H9 (cell line): ENCODE measurements at regions not wholly inside any gene's neighbourhood (a gene's known extent, or its start where the extent isn't known, plus 50 kb on each side); places are given as distances from the start of the nearest gene placed in this dataset.

Experiments used
- DNase-seq: peaks from one replicate; pipeline ENCODE4 v3.0.0-alpha.2; 2017
- H2AFZ ChIP-seq: one replicate; pipeline ENCODE4 v1.6.1; 2013; ENCODE audit warnings: mild to moderate bottlenecking, low read length, control low read depth, moderate library complexity
- H2AK5ac ChIP-seq: 2 replicates; pipeline ENCODE4 v1.6.1; 2013; ENCODE audit warnings: low read length, control low read depth, mixed read lengths; ENCODE audit not compliant: insufficient read length
- H2BK120ac ChIP-seq: one replicate; pipeline ENCODE4 v1.6.1; 2013; ENCODE audit warnings: low read depth, mild to moderate bottlenecking, low read length, control low read depth, inconsistent platforms; ENCODE audit not compliant: poor library complexity, severe bottlenecking
- H2BK12ac ChIP-seq: 2 replicates; pipeline ENCODE4 v1.6.1; 2013; ENCODE audit warnings: low read length, control low read depth, mixed read lengths, low read depth; ENCODE audit not compliant: insufficient read length
- H2BK15ac ChIP-seq: 2 replicates; pipeline ENCODE4 v1.6.1; 2013; ENCODE audit warnings: low read depth, low read length, control low read depth
- H2BK20ac ChIP-seq: one replicate; pipeline ENCODE4 v1.6.1; 2013; ENCODE audit warnings: low read depth, mild to moderate bottlenecking, low read length, control low read depth, inconsistent platforms; ENCODE audit not compliant: poor library complexity, severe bottlenecking
- H2BK5ac ChIP-seq: 2 replicates; pipeline ENCODE4 v1.6.1; 2013; ENCODE audit warnings: low read length, control low read depth, mixed read lengths; ENCODE audit not compliant: insufficient read length
- H3K14ac ChIP-seq: 2 replicates; pipeline ENCODE4 v1.6.1; 2013; ENCODE audit warnings: low read length, control low read depth; ENCODE audit not compliant: insufficient read depth
- H3K18ac ChIP-seq: 2 replicates; pipeline ENCODE4 v1.6.1; 2013; ENCODE audit warnings: low read depth, mild to moderate bottlenecking, mixed read lengths, low read length, control low read depth; ENCODE audit not compliant: insufficient read length
- H3K23ac ChIP-seq: 2 replicates; pipeline ENCODE4 v1.6.1; 2013; ENCODE audit warnings: low read length, control low read depth, mixed read lengths, low read depth; ENCODE audit not compliant: insufficient read length
- H3K23me2 ChIP-seq: 2 replicates; pipeline ENCODE4 v1.6.1; 2013; ENCODE audit warnings: low read depth, mild to moderate bottlenecking, mixed read lengths, low read length, control low read depth; ENCODE audit not compliant: insufficient read length, poor library complexity, severe bottlenecking
- H3K27ac ChIP-seq: 2 replicates; pipeline ENCODE4 v1.5.1; 2013; ENCODE audit warnings: low read length, control low read depth, mixed read lengths, low read depth; ENCODE audit not compliant: insufficient read length
- H3K27me3 ChIP-seq: 2 replicates; pipeline ENCODE4 v1.6.1; 2013; ENCODE audit warnings: low read length, control low read depth, inconsistent platforms; ENCODE audit not compliant: insufficient read depth
- H3K4ac ChIP-seq: 2 replicates; pipeline ENCODE4 v1.6.1; 2013; ENCODE audit warnings: low read depth, mild to moderate bottlenecking, control low read depth, inconsistent platforms, low read length, moderate library complexity
- H3K4me1 ChIP-seq: 2 replicates; pipeline ENCODE4 v1.6.1; 2013; ENCODE audit warnings: low read length, control low read depth, inconsistent platforms; ENCODE audit not compliant: insufficient read depth
- H3K4me2 ChIP-seq: 2 replicates; pipeline ENCODE4 v1.6.1; 2013; ENCODE audit warnings: low read length, control low read depth, mixed read lengths; ENCODE audit not compliant: insufficient read length, insufficient read depth
- H3K56ac ChIP-seq: 2 replicates; pipeline ENCODE4 v1.6.1; 2013; ENCODE audit warnings: low read depth, mild to moderate bottlenecking, mixed read lengths, low read length, control low read depth; ENCODE audit not compliant: insufficient read length
- H3K79me1 ChIP-seq: 2 replicates; pipeline ENCODE4 v1.6.1; 2013; ENCODE audit warnings: low read depth, mild to moderate bottlenecking, moderate library complexity, low read length, control low read depth, inconsistent platforms; ENCODE audit not compliant: insufficient read depth, poor library complexity, severe bottlenecking
- H3K79me2 ChIP-seq: 2 replicates; pipeline ENCODE4 v1.6.1; 2013; ENCODE audit warnings: low read length, control low read depth, inconsistent platforms; ENCODE audit not compliant: insufficient read depth
- H3K9ac ChIP-seq: 2 replicates; pipeline ENCODE4 v1.6.1; 2013; ENCODE audit warnings: low read length, control low read depth, mixed read lengths; ENCODE audit not compliant: insufficient read length; ENCODE audit errors: extremely low read depth
- H3K9me3 ChIP-seq: one replicate; pipeline ENCODE4 v1.6.1; 2013; ENCODE audit warnings: low read depth, low read length, inconsistent platforms; ENCODE audit not compliant: control insufficient read depth
- H3T11ph ChIP-seq: one replicate; pipeline ENCODE4 v1.6.1; 2013; ENCODE audit warnings: mild to moderate bottlenecking, low read length, control low read depth, inconsistent platforms
- H4K20me1 ChIP-seq: one replicate; pipeline ENCODE4 v1.6.1; 2013; ENCODE audit not compliant: control insufficient read depth, insufficient read length, insufficient read depth
- H4K5ac ChIP-seq: 2 replicates; pipeline ENCODE4 v1.6.1; 2013; ENCODE audit warnings: low read depth, mild to moderate bottlenecking, mixed read lengths, low read length, control low read depth; ENCODE audit not compliant: insufficient read length
- H4K8ac ChIP-seq: replicated peaks from 2 replicates; pipeline ENCODE4 v1.6.1; 2013; ENCODE audit warnings: low read length, control low read depth, mixed read lengths, low read depth; ENCODE audit not compliant: insufficient read length
- H4K91ac ChIP-seq: 2 replicates; pipeline ENCODE4 v1.6.1; 2013; ENCODE audit warnings: low read depth, mild to moderate bottlenecking, moderate library complexity, mixed read lengths, low read length, control low read depth; ENCODE audit not compliant: insufficient read length
- H3K27ac Mint-ChIP-seq, 3 experiments: 2 replicates in 2 of 3; 3 replicates in 1 of 3; pipeline ENCODE4 v1.8.0; 2020 to 2021; ENCODE audit warnings: mixed read lengths in 3 of 3, mild to moderate bottlenecking in 1 of 3, moderate library complexity in 1 of 3
- H3K27me3 Mint-ChIP-seq: 2 replicates; pipeline ENCODE4 v1.8.0; 2021; ENCODE audit warnings: low read depth, mild to moderate bottlenecking, moderate library complexity, mixed read lengths
- H3K36me3 Mint-ChIP-seq, 3 experiments: 2 replicates in 2 of 3; 3 replicates in 1 of 3; pipeline ENCODE4 v1.8.0; 2020 to 2021; ENCODE audit warnings: low read depth in 3 of 3, mixed read lengths in 3 of 3; ENCODE audit not compliant: insufficient read depth in 1 of 3
- H3K4me1 Mint-ChIP-seq, 2 experiments: 2 replicates each; pipeline ENCODE4 v1.8.0; 2020; ENCODE audit warnings: mixed read lengths in 2 of 2
- H3K4me3 Mint-ChIP-seq, 2 experiments: 2 replicates in 1 of 2; 3 replicates in 1 of 2; pipeline ENCODE4 v1.8.0; 2020 to 2021; ENCODE audit warnings: mild to moderate bottlenecking in 2 of 2, mixed read lengths in 2 of 2, moderate library complexity in 1 of 2
- H3K9me3 Mint-ChIP-seq, 2 experiments: 2 replicates in 1 of 2; 3 replicates in 1 of 2; pipeline ENCODE4 v1.8.0; 2020; ENCODE audit warnings: mild to moderate bottlenecking in 2 of 2, mixed read lengths in 2 of 2, moderate library complexity in 1 of 2
- CTCF ChIP-seq: fragments of 200-600 bp; sonication (generic); conservative IDR thresholded peaks from 3 replicates; pipeline ENCODE4 v1.8.0; 2021; ENCODE audit warnings: antibody characterized with exemption, mild to moderate bottlenecking
- WGBS: extraction: QIAGEN DNeasy Blood & Tissue Kit; methylation state at CpG from one replicate; pipeline ENCODE4 v1.1.7; 2013; ENCODE audit warnings: missing lambda C conversion rate, low lambda C conversion rate, mixed read lengths; ENCODE audit not compliant: insufficient read length; ENCODE audit errors: extremely low coverage; 5-methylcytosine and 5-hydroxymethylcytosine counted together

- Histone ChIP-seq H2BK5ac (no peak overlapping the region), H4K91ac (no peak overlapping the region), H3K27me3 (no peaks in the 10 kb centered on the region), H3K56ac (no peak overlapping the region), H3K23me2 (no peaks in the 10 kb centered on the region), H3K9ac (no peak overlapping the region), H3K23ac (no peak overlapping the region), H2BK12ac (no peak overlapping the region), H2BK20ac (no peak overlapping the region), H3K4me1 (no peaks in the 10 kb centered on the region), H2AK5ac (no peak overlapping the region), H4K20me1 (no peaks in the 10 kb centered on the region), H4K8ac (no peak overlapping the region), H4K5ac (no peak overlapping the region), H2AFZ (no peak overlapping the region), H3K18ac (no peak overlapping the region), H3K79me2 (no peaks in the 10 kb centered on the region), H2BK120ac (no peak overlapping the region), H3K4ac (no peak overlapping the region), H3K14ac (no peak overlapping the region), H2BK15ac (no peak overlapping the region), H3T11ph (no peak overlapping the region), H3K27ac (no peak overlapping the region), H3K79me1 (no peaks in the 10 kb centered on the region), H3K4me2 (no peak overlapping the region), H3K9me3 (peaks cover 23% of the 10 kb centered on the region)
- WGBS: no CpG with 5 or more reads among the region's 1 CpG
- Mint-ChIP-seq H3K27me3 (no peaks in the 10 kb centered on the region), H3K36me3 (peaks cover 0 to 2% (median 0%) of the 10 kb centered on the region in 3 experiments; a peak in 2 of 7 replicates), H3K4me1 (no peaks in the 10 kb centered on the region), H3K27ac (no peak overlapping the region), H3K4me3 (no peak overlapping the region), H3K9me3 (peaks cover 49 to 66% of the 10 kb centered on the region in 2 experiments)
- TF ChIP-seq CTCF: no peak
- no peak for DNase-seq
Measured at GRCh38 chrX:66756717-66757116, 117.8 kb upstream of the EDA2R start.
